ENCODE measurements at regions not wholly inside any gene's neighbourhood (a gene's known extent, or its start where the extent isn't known, plus 50 kb on each side); places are given as distances from the start of the nearest gene placed in this dataset.

- TF ChIP-seq, protein P1, sequence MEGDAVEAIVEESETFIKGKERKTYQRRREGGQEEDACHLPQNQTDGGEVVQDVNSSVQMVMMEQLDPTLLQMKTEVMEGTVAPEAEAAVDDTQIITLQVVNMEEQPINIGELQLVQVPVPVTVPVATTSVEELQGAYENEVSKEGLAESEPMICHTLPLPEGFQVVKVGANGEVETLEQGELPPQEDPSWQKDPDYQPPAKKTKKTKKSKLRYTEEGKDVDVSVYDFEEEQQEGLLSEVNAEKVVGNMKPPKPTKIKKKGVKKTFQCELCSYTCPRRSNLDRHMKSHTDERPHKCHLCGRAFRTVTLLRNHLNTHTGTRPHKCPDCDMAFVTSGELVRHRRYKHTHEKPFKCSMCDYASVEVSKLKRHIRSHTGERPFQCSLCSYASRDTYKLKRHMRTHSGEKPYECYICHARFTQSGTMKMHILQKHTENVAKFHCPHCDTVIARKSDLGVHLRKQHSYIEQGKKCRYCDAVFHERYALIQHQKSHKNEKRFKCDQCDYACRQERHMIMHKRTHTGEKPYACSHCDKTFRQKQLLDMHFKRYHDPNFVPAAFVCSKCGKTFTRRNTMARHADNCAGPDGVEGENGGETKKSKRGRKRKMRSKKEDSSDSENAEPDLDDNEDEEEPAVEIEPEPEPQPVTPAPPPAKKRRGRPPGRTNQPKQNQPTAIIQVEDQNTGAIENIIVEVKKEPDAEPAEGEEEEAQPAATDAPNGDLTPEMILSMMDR (conservative IDR thresholded peaks at IDR 0.05 in 1 of 2, IDR thresholded peaks at IDR 0.05 in 1 of 2; ENCODE audit: extremely low read depth in 1 of 2, insufficient read depth in 1 of 2, low read depth in 1 of 2, low read length in 2 of 2) = no peak
- no peak for TF ChIP-seq EZH2 (IDR thresholded peaks at IDR 0.05; ENCODE audit: borderline replicate concordance, low read length)
These were observed 228.6 kb downstream of the FGFR2 start for GRCh38 chr10:121369616-121370015.

All from mammary epithelial cell (primary cell).